ENCODE measurements at regions not wholly inside any gene's neighbourhood (a gene's known extent, or its start where the extent isn't known, plus 50 kb on each side); places are given as distances from the start of the nearest gene placed in this dataset.
"Not testable (repeated sequence)": the region's sequence is repeated elsewhere in the genome, so short reads cannot be mapped to it uniquely, and the experiment has no call there.

GRCh38 chrX:147468600-147468999 lies 443.1 kb upstream of the FMR1 start:
- no peak for DNase-seq

- peak in 3 of 56 donors; percentile 0 to 1 (median 0) for DNase-seq
These were observed 435.7 kb upstream of the FMR1 start for GRCh38 chrX:147476008-147476407.

- no peak for DNase-seq
These were observed 432.8 kb upstream of the FMR1 start for GRCh38 chrX:147478899-147479298.

- no peak for DNase-seq
These were observed 426.5 kb upstream of the FMR1 start for GRCh38 chrX:147485207-147485606.

- no peak for DNase-seq
These were observed 417.4 kb upstream of the FMR1 start for GRCh38 chrX:147494365-147494764.

- no peak for DNase-seq
These were observed 412.9 kb upstream of the FMR1 start for GRCh38 chrX:147498796-147499195.

GRCh38 chrX:147522981-147523380 lies 388.7 kb upstream of the FMR1 start:
- no peak for DNase-seq

- no peak for DNase-seq
These were observed 378.3 kb upstream of the FMR1 start for GRCh38 chrX:147533426-147533825.

- no peak for DNase-seq
These were observed 374.5 kb upstream of the FMR1 start for GRCh38 chrX:147537172-147537571.

- DNase-seq: not testable (repeated sequence)
These were observed 363.7 kb upstream of the FMR1 start for GRCh38 chrX:147548023-147548422.

GRCh38 chrX:147550217-147550616 lies 361.5 kb upstream of the FMR1 start:
- peak in 3 of 56 donors; percentile 0 to 1 (median 0) for DNase-seq

- DNase-seq: no peak
These were observed 352.5 kb upstream of the FMR1 start for GRCh38 chrX:147559191-147559590.

GRCh38 chrX:147565237-147565636 lies 346.5 kb upstream of the FMR1 start:
- DNase-seq: no peak

GRCh38 chrX:147570483-147570882 lies 341.2 kb upstream of the FMR1 start:
- no peak for DNase-seq

- no peak for DNase-seq
These were observed 338.5 kb upstream of the FMR1 start for GRCh38 chrX:147573266-147573665.

- DNase-seq: no peak
These were observed 309.5 kb upstream of the FMR1 start for GRCh38 chrX:147602176-147602696.

GRCh38 chrX:147626605-147627004 lies 285.1 kb upstream of the FMR1 start:
- no peak for DNase-seq

- DNase-seq: no peak
These were observed 276.5 kb upstream of the FMR1 start for GRCh38 chrX:147635186-147635585.

- DNase-seq: no peak
These were observed 274.5 kb upstream of the FMR1 start for GRCh38 chrX:147637190-147637589.

GRCh38 chrX:147646949-147647723 lies 264.6 kb upstream of the FMR1 start:
- DNase-seq: no peak

GRCh38 chrX:147675819-147676218 lies 235.9 kb upstream of the FMR1 start:
- no peak for DNase-seq

- DNase-seq: peak in 2 of 56 donors; percentile 3 to 16
These were observed 232.2 kb upstream of the FMR1 start for GRCh38 chrX:147679356-147680005.

GRCh38 chrX:147680251-147680650 lies 231.5 kb upstream of the FMR1 start:
- DNase-seq: no peak
